ENCODE measurements at regions not wholly inside any gene's neighbourhood (a gene's known extent, or its start where the extent isn't known, plus 50 kb on each side); places are given as distances from the start of the nearest gene placed in this dataset.
A peak's percentile ranks its signal among the peaks of the same experiment; 100 is the strongest.

DNA sequence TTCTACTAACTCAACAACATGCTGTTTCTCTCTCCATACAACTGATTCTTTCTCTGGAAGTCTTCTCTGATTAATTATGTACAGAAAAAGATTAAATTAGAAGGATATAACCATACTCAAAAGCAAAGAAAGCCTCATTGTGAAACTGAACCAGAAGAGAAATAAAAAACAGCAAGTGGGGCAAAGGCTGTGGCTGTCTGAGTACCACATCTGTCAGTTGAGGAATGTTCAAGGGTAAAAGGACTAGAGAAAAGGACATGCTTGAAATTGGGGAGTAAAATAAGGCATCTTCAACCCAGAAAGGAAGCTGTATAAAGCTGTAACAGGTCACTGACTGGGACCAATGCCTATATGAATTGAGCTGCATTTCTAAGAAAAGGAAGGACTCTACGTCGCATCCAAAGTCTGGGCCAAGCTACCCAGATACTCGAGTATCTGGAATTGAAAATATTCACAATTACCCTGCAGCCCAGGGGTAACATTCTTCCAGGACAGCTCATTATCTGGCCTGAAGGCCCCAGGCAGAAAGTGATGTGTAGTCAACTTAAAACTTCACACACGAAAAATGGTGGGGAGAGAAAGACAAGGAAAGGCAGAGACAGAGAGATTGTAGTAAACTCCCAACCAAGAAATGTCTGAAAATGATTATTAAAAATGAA, 356.0 kb upstream of the GALNT5 start:
- Histone ChIP-seq H3K4me1 (ENCODE audit: control insufficient read depth, insufficient read depth, low read length) (peaks cover 1% of the 10 kb centered on the region; the same call in 1 of the 2 replicates), H3K4me3 (ENCODE audit: insufficient read depth, low read depth, low read length) (no peak overlapping the region), H4K91ac (ENCODE audit: insufficient read depth, low read depth, low read length) (peak overlapping the region; percentile 33), H2BK120ac (ENCODE audit: low read depth, low read length) (peak overlapping the region; percentile 66), H3K36me3 (ENCODE audit: control insufficient read depth, insufficient read depth, low read length) (no peaks in the 10 kb centered on the region), H2BK20ac (ENCODE audit: low read depth, low read length) (peak overlapping the region; percentile 59), H3K9ac (ENCODE audit: low read depth, low read length) (no peak overlapping the region), H3K18ac (ENCODE audit: low read depth, low read length) (peak overlapping the region; percentile 38; the same call in 1 of the 2 replicates), H2BK15ac (ENCODE audit: low read depth, low read length) (peak overlapping the region; percentile 6; the same call in 1 of the 3 replicates), H3K9me3 (ENCODE audit: control insufficient read depth, insufficient read depth, low read length) (no peaks in the 10 kb centered on the region), H3K27me3 (ENCODE audit: control insufficient read depth, insufficient read depth, low read length) (no peaks in the 10 kb centered on the region), H3K79me1 (ENCODE audit: low read depth in 1 of 2, low read length in 2 of 2) (no peaks in the 10 kb centered on the region), H3K27ac (ENCODE audit: insufficient read depth, low read length) (no peak overlapping the region), H4K5ac (ENCODE audit: low read depth, low read length) (0 out of 2 replicates have a peak overlapping the region, but pooled peaks have one; percentile 7), H3K56ac (ENCODE audit: extremely low read depth, insufficient read depth, low read length) (no peak overlapping the region), H2AK9ac (replicated peaks; ENCODE audit: low read depth, low read length, poor library complexity) (peak overlapping the region; percentile 5), H2AFZ (replicated peaks; ENCODE audit: low read length, poor library complexity) (peak overlapping the region; percentile 53), H3K4me2 (ENCODE audit: low read depth, low read length) (0 out of 2 replicates have a peak overlapping the region, but pooled peaks have one; percentile 11), H3K23ac (ENCODE audit: low read depth, low read length) (peak overlapping the region; percentile 60; the same call in 1 of the 2 replicates), H3K4ac (ENCODE audit: low read depth, low read length) (peak overlapping the region; percentile 0; the same call in 1 of the 2 replicates), H3K9me1 (ENCODE audit: insufficient read depth, low read length) (no peaks in the 10 kb centered on the region), H2AK5ac (ENCODE audit: low read depth, low read length) (no peak overlapping the region), H2BK5ac (ENCODE audit: low read depth, low read length, poor library complexity, severe bottlenecking) (peak overlapping the region; percentile 61), H4K8ac (ENCODE audit: low read depth in 2 of 2, low read length in 2 of 2) (peak overlapping the region; percentile 27 to 49; a peak in 2 of 4 replicates), H3K14ac (replicated peaks; ENCODE audit: low read depth, low read length) (peak overlapping the region; percentile 34; the same call in 1 of the 2 replicates), H4K20me1 (ENCODE audit: insufficient read depth, low read length) (no peaks in the 10 kb centered on the region)
- no TSS peak for BruUV-seq (replicated peaks)
- POLR2A ChIA-PET (ENCODE audit: unreplicated experiment), result interaction anchor here (0.6 kb wide), 1 partner anchor 10 kb away, joined by 3 read pairs; no protein-coding TSS in a partner anchor
- CTCF ChIA-PET, result interaction anchor here (1.1 to 1.4 kb wide), 3 partner anchors 8 to 305 kb away, joined by 3 to 4 read pairs (median 4); no protein-coding TSS in a partner anchor
- dilution Hi-C loops (cut with HindIII; ENCODE audit: low sequenced_read_pairs, unreplicated experiment) (no loop called here), in situ Hi-C loops (cut with MboI; ENCODE audit: low sequenced_read_pairs) (no loop called here), intact Hi-C loops (cut with micrococcal nuclease) (no loop called here)
- WGBS, 2 experiments (ENCODE audit: extremely low coverage in 2 of 2, insufficient read length in 1 of 2), result no CpG with 5 or more reads among the region's 4 CpGs
- ATAC-seq (ENCODE audit: low read depth) (peak; percentile 89), DNase-seq (peak; percentile 67)
- no peak for TF ChIP-seq USF2 (IDR thresholded peaks at IDR 0.05; ENCODE audit: low read depth, low read length)
- TF ChIP-seq MXI1 (IDR thresholded peaks at IDR 0.05; ENCODE audit: borderline replicate concordance, low read depth, low read length), result no peak
- TF ChIP-seq CTCF (conservative IDR thresholded peaks at IDR 0.05; ENCODE audit: low read depth, low read length), result no peak
- TF ChIP-seq RAD21 (IDR thresholded peaks at IDR 0.05; ENCODE audit: low read length), result no peak
- TF ChIP-seq ELK1 (IDR thresholded peaks at IDR 0.05; ENCODE audit: borderline replicate concordance, low read depth, low read length), result no peak
- TF ChIP-seq NFE2L2 (IDR thresholded peaks at IDR 0.05; ENCODE audit: low read depth, low read length), result no peak
- TF ChIP-seq CEBPB (IDR thresholded peaks at IDR 0.05; ENCODE audit: low read depth, low read length), result no peak
- TF ChIP-seq MAZ (IDR thresholded peaks at IDR 0.05; ENCODE audit: borderline replicate concordance, low read depth, low read length), result no peak
- TF ChIP-seq BHLHE40 (IDR thresholded peaks at IDR 0.05; ENCODE audit: low read depth, low read length), result no peak
- TF ChIP-seq RCOR1 (IDR thresholded peaks at IDR 0.05; ENCODE audit: insufficient replicate concordance, low read length), result no peak
- TF ChIP-seq MAFK (IDR thresholded peaks at IDR 0.05; ENCODE audit: low read depth, low read length), result no peak
- TF ChIP-seq CHD1 (IDR thresholded peaks at IDR 0.05; ENCODE audit: low read depth, low read length), result no peak
- TF ChIP-seq FOS (IDR thresholded peaks at IDR 0.05; ENCODE audit: low read depth, low read length), result no peak
- no peak for TF ChIP-seq SMC3 (IDR thresholded peaks at IDR 0.05; ENCODE audit: low read depth, low read length)

All from IMR-90 (cell line).